H1 (cell line): ENCODE measurements at regions not wholly inside any gene's neighbourhood (a gene's known extent, or its start where the extent isn't known, plus 50 kb on each side); places are given as distances from the start of the nearest gene placed in this dataset.

Source experiments
- CTCF ChIA-PET: fragments of 300-600 bp; sonication (Branson Sonifier 250); formaldehyde crosslinking; loops from one replicate; lab custom pipeline; 2021; ENCODE audit not compliant: partially characterized antibody; lab: Charles Lee
- POLR2A ChIA-PET: fragments of 300-600 bp; sonication (Branson Sonifier 250); formaldehyde crosslinking; loops from one replicate; lab custom pipeline; 2021; ENCODE audit warnings: inconsistent platforms; ENCODE audit not compliant: partially characterized antibody; lab: Charles Lee
- DNase-seq, 2 experiments: peaks; one replicate each; pipeline versions ENCODE4 v3.0.0 to v3.0.0-alpha.2; 2010 to 2022; ENCODE audit warnings: low spot score in 2 of 2, low read depth in 1 of 2, mixed read lengths in 1 of 2
- FAIRE-seq: peaks from 2 replicates; lab custom pipeline; 2011; peaks lifted over from hg19 to GRCh38; lab: Jason Lieb, UNC
- H2AFZ ChIP-seq: 2 replicates; pipeline ENCODE4 v1.8.1; 2012; ENCODE audit warnings: low read length, inconsistent platforms
- H2AK5ac ChIP-seq: 2 replicates; pipeline ENCODE4 v1.6.1; 2013; ENCODE audit warnings: low read depth, low read length
- H2BK120ac ChIP-seq: replicated peaks from 2 replicates; pipeline ENCODE3; 2013; ENCODE audit warnings: low read depth, low read length, inconsistent platforms
- H2BK12ac ChIP-seq: 2 replicates; pipeline ENCODE4 v1.6.1; 2013; ENCODE audit warnings: low read depth, low read length
- H2BK15ac ChIP-seq: 2 replicates; pipeline ENCODE4 v1.6.1; 2013; ENCODE audit warnings: low read length
- H2BK20ac ChIP-seq: 2 replicates; pipeline ENCODE4 v1.6.1; 2013; ENCODE audit warnings: low read length
- H2BK5ac ChIP-seq: 2 replicates; pipeline ENCODE4 v1.6.1; 2013; ENCODE audit warnings: low read depth, low read length
- H3K14ac ChIP-seq: 2 replicates; pipeline ENCODE4 v1.6.1; 2013; ENCODE audit warnings: inconsistent platforms; ENCODE audit not compliant: insufficient read length
- H3K18ac ChIP-seq: 2 replicates; pipeline ENCODE4 v1.6.1; 2013; ENCODE audit warnings: low read length; ENCODE audit errors: extremely low read depth
- H3K23ac ChIP-seq: 2 replicates; pipeline ENCODE4 v1.6.1; 2013; ENCODE audit warnings: inconsistent platforms; ENCODE audit not compliant: insufficient read length
- H3K23me2 ChIP-seq: 2 replicates; pipeline ENCODE4 v1.6.1; 2013; ENCODE audit warnings: low read depth, low read length
- H3K27ac ChIP-seq: 2 replicates; pipeline ENCODE4 v1.6.1; 2011; ENCODE audit warnings: low read depth, low read length, inconsistent platforms
- H3K27me3 ChIP-seq, 4 experiments: replicated peaks in 1 of 4; 1 replicate in 1 of 4; 2 replicates in 3 of 4; pipeline versions ENCODE4 v1.6.1 to v1.8.1; 2011 to 2013; ENCODE audit warnings: low read length in 3 of 4, mild to moderate bottlenecking in 3 of 4, inconsistent platforms in 2 of 4, mixed read lengths in 2 of 4, moderate library complexity in 1 of 4; ENCODE audit not compliant: control insufficient read depth in 3 of 4, insufficient read depth in 3 of 4; ENCODE audit errors: extremely low read depth in 1 of 4
- H3K36me3 ChIP-seq, 4 experiments: 2 replicates each; pipeline versions ENCODE4 v1.6.1 to v1.8.1; 2011 to 2013; ENCODE audit warnings: mild to moderate bottlenecking in 4 of 4, low read length in 3 of 4, moderate library complexity in 2 of 4, control low read depth in 1 of 4, inconsistent platforms in 1 of 4; ENCODE audit not compliant: insufficient read depth in 4 of 4, control insufficient read depth in 2 of 4
- H3K4ac ChIP-seq: replicated peaks from 2 replicates; pipeline ENCODE3; 2013; ENCODE audit warnings: low read length, low read depth, mixed read lengths, inconsistent platforms; ENCODE audit not compliant: insufficient read length
- H3K4me1 ChIP-seq, 4 experiments: replicated peaks in 1 of 4; 1 replicate in 1 of 4; 2 replicates in 3 of 4; pipeline versions ENCODE4 v1.6.1 to v1.8.1; 2011 to 2013; ENCODE audit warnings: low read length in 3 of 4, inconsistent platforms in 2 of 4, mixed read lengths in 1 of 4; ENCODE audit not compliant: insufficient read depth in 4 of 4, control insufficient read depth in 3 of 4
- H3K4me2 ChIP-seq, 2 experiments: 2 replicates each; pipeline versions ENCODE4 v1.6.1 to v1.8.1; 2011 to 2013; ENCODE audit warnings: low read depth in 2 of 2, low read length in 2 of 2, control low read depth in 1 of 2, inconsistent platforms in 1 of 2, mild to moderate bottlenecking in 1 of 2; ENCODE audit not compliant: insufficient read depth in 1 of 2
- H3K4me3 ChIP-seq, 4 experiments: fragments of 200-600, 300-600 bp in 1 of 4; sonication (generic), shearing (Covaris generic), sonication (Bioruptor Twin) in 1 of 4; 2 replicates each; pipeline versions ENCODE4 v1.5.1 to v1.8.1; 2011 to 2016; ENCODE audit warnings: low read length in 4 of 4, low read depth in 3 of 4, control low read depth in 2 of 4, inconsistent platforms in 2 of 4, mild to moderate bottlenecking in 2 of 4, mixed read lengths in 1 of 4, moderate library complexity in 1 of 4; ENCODE audit not compliant: insufficient read depth in 2 of 4; ENCODE audit errors: extremely low read depth in 1 of 4
- H3K56ac ChIP-seq: replicated peaks from 2 replicates; pipeline ENCODE3; 2013; ENCODE audit warnings: low read depth, mild to moderate bottlenecking, mixed read lengths, low read length, inconsistent platforms; ENCODE audit not compliant: insufficient read length
- H3K79me1 ChIP-seq: 2 replicates; pipeline ENCODE4 v1.6.1; 2013; ENCODE audit warnings: low read depth, low read length, control low read depth
- H3K79me2 ChIP-seq, 2 experiments: 2 replicates each; pipeline versions ENCODE4 v1.6.1 to v1.8.1; 2012 to 2013; ENCODE audit warnings: low read length in 2 of 2, mild to moderate bottlenecking in 2 of 2, inconsistent platforms in 1 of 2; ENCODE audit not compliant: insufficient read depth in 2 of 2, control insufficient read depth in 1 of 2
- H3K9ac ChIP-seq, 4 experiments: replicated peaks in 1 of 4; 1 replicate in 1 of 4; 2 replicates in 3 of 4; pipeline versions ENCODE4 v1.6.1 to v1.8.1; 2011 to 2013; ENCODE audit warnings: low read depth in 3 of 4, low read length in 3 of 4, control low read depth in 2 of 4, mild to moderate bottlenecking in 2 of 4, moderate library complexity in 2 of 4, inconsistent platforms in 1 of 4; ENCODE audit errors: extremely low read depth in 1 of 4
- H3K9me3 ChIP-seq, 2 experiments: 2 replicates each; pipeline versions ENCODE4 v1.6.1 to v1.8.1; 2012 to 2013; ENCODE audit warnings: mild to moderate bottlenecking in 2 of 2, moderate library complexity in 2 of 2, control low read depth in 1 of 2, inconsistent platforms in 1 of 2, low read depth in 1 of 2, low read length in 1 of 2, mixed read lengths in 1 of 2; ENCODE audit not compliant: insufficient read depth in 2 of 2
- H4K20me1 ChIP-seq, 2 experiments: replicated peaks in 1 of 2; 2 replicates each; pipeline versions ENCODE3 to v1.8.1; 2011 to 2013; ENCODE audit warnings: inconsistent platforms in 2 of 2, low read length in 2 of 2, mild to moderate bottlenecking in 1 of 2; ENCODE audit not compliant: insufficient read depth in 2 of 2, control insufficient read depth in 1 of 2
- H4K5ac ChIP-seq: 2 replicates; pipeline ENCODE4 v1.6.1; 2013; ENCODE audit warnings: low read length, low read depth, mixed read lengths, inconsistent platforms; ENCODE audit not compliant: insufficient read length
- H4K8ac ChIP-seq: 2 replicates; pipeline ENCODE4 v1.8.0; 2013; ENCODE audit warnings: mild to moderate bottlenecking, moderate library complexity, low read length, inconsistent platforms; ENCODE audit not compliant: insufficient read depth; ENCODE audit errors: extremely low read depth
- H4K91ac ChIP-seq: replicated peaks from 2 replicates; pipeline ENCODE3; 2013; ENCODE audit warnings: low read length, mixed read lengths, inconsistent platforms; ENCODE audit not compliant: insufficient read length
- BRCA1 ChIP-seq: IDR thresholded peaks from 2 replicates; pipeline ENCODE4 v1.6.1; 2012; ENCODE audit warnings: low read depth, low read length, improper control_type of control experiment
- EZH2 ChIP-seq: fragments of 200-600 bp; sonication (generic); IDR thresholded peaks from 2 replicates; pipeline ENCODE4 v1.7.1; 2012; ENCODE audit warnings: low read depth, mild to moderate bottlenecking, moderate library complexity, low read length, inconsistent platforms; ENCODE audit not compliant: severe bottlenecking
- RAD21 ChIP-seq, 2 experiments: IDR thresholded peaks in 1 of 2; conservative IDR thresholded peaks in 1 of 2; 2 replicates each; pipeline ENCODE4 v1.6.1; 2011; ENCODE audit warnings: low read depth in 2 of 2, low read length in 2 of 2, improper control_type of control experiment in 1 of 2, inconsistent platforms in 1 of 2, mild to moderate bottlenecking in 1 of 2, moderate library complexity in 1 of 2
- RBBP5 ChIP-seq: IDR thresholded peaks from 2 replicates; pipeline ENCODE4 v1.7.1; 2012; ENCODE audit warnings: low read depth, mild to moderate bottlenecking, inconsistent platforms, low read length, moderate library complexity, borderline replicate concordance
- RXRA ChIP-seq: IDR thresholded peaks from 2 replicates; pipeline ENCODE4 v1.6.1; 2011; ENCODE audit warnings: low read depth, mild to moderate bottlenecking, low read length, moderate library complexity; ENCODE audit not compliant: insufficient read depth
- SAP30 ChIP-seq: fragments of 300-600 bp; sonication (generic); IDR thresholded peaks from 2 replicates; pipeline ENCODE4 v1.7.1; 2012; ENCODE audit warnings: low read length, moderate library complexity, mild to moderate bottlenecking, inconsistent platforms; ENCODE audit not compliant: insufficient read depth, insufficient replicate concordance
- SP2 ChIP-seq: IDR thresholded peaks from 2 replicates; pipeline ENCODE4 v1.6.1; 2012; ENCODE audit warnings: mild to moderate bottlenecking, low read length, inconsistent platforms
- SRF ChIP-seq: IDR thresholded peaks from 2 replicates; pipeline ENCODE4 v1.6.1; 2011; ENCODE audit warnings: mild to moderate bottlenecking, low read depth, low read length, moderate library complexity
- WGBS, 2 experiments: shearing (Covaris generic) in 1 of 2; methylation state at CpG; one replicate each; pipeline versions ENCODE4 v1.1.6 to v1.1.7; 2013 to 2015; ENCODE audit warnings: low lambda C conversion rate in 2 of 2, mixed read lengths in 2 of 2, inconsistent platforms in 1 of 2, low coverage in 1 of 2, missing lambda C conversion rate in 1 of 2; ENCODE audit not compliant: insufficient replicate concordance in 2 of 2, insufficient coverage in 1 of 2, insufficient read length in 1 of 2; ENCODE audit errors: extremely low coverage in 1 of 2, missing lambda C conversion rate in 1 of 2; 5-methylcytosine and 5-hydroxymethylcytosine counted together

- DNase-seq = no peak
- no peak overlapping the region for H2BK15ac ChIP-seq
These were observed 790.5 kb upstream of the TPTE start for GRCh38 chr21:9730866-9731265.

More at GRCh38 chr21:9730866-9731265, 790.5 kb upstream of the TPTE start:
- Histone ChIP-seq H4K5ac (no peak overlapping the region), H3K4ac (no peak overlapping the region), H2AK5ac (no peak overlapping the region), H3K23ac (no peak overlapping the region)
- CTCF ChIA-PET = no interaction called here
- TF ChIP-seq BRCA1 (no peak), RXRA (no peak), EZH2 (no peak), SP2 (no peak), RBBP5 (no peak), SAP30 (no peak), RAD21 (IDR thresholded peaks at IDR 0.05 in 1 of 2, conservative IDR thresholded peaks at IDR 0.05 in 1 of 2; ENCODE audit: low read depth in 2 of 2, low read length in 2 of 2) (no peak), SRF (no peak)
- TF ChIP-seq, all 59 proteins: peak for 0
- no peak for FAIRE-seq
- no peaks in the 10 kb centered on the region for H3K23me2 ChIP-seq
- H4K8ac ChIP-seq = no peak overlapping the region
- H3K79me2 ChIP-seq = no peaks in the 10 kb centered on the region
- no peak overlapping the region for H3K27ac ChIP-seq
- no peak overlapping the region for H3K14ac ChIP-seq
- H4K91ac ChIP-seq = no peak overlapping the region
- H3K56ac ChIP-seq = no peak overlapping the region
- H4K20me1 ChIP-seq = no peaks in the 10 kb centered on the region
- no peak overlapping the region for H2BK120ac ChIP-seq
- no peaks in the 10 kb centered on the region for H3K36me3 ChIP-seq
- POLR2A ChIA-PET = no interaction called here
- H2BK20ac ChIP-seq = no peak overlapping the region
- no peak overlapping the region for H3K18ac ChIP-seq
- peaks cover 54 to 63% of the 10 kb centered on the region in 2 experiments for H3K9me3 ChIP-seq
- H3K4me3 ChIP-seq = no peak overlapping the region
- no peak overlapping the region for H2BK12ac ChIP-seq
- no peak overlapping the region for H3K9ac ChIP-seq
- no peaks in the 10 kb centered on the region for H3K27me3 ChIP-seq
- no peak overlapping the region for H2AFZ ChIP-seq
- H2BK5ac ChIP-seq = no peak overlapping the region
- H3K4me1 ChIP-seq = no peaks in the 10 kb centered on the region
- no peak overlapping the region for H3K4me2 ChIP-seq
- WGBS, 2 experiments = 79% methylated on average over 3 of the region's 3 CpGs; no CpG with 5 or more reads in 1 of the 2 experiments
- no peaks in the 10 kb centered on the region for H3K79me1 ChIP-seq
